ENCODE measurements at regions not wholly inside any gene's neighbourhood (a gene's known extent, or its start where the extent isn't known, plus 50 kb on each side); places are given as distances from the start of the nearest gene placed in this dataset.

GRCh38 chr15:46229263-46229662 lies 594.4 kb downstream of the SQOR start:
- TF ChIP-seq POLR2A (IDR thresholded peaks at IDR 0.05) = no peak
- TF ChIP-seq, protein P1, sequence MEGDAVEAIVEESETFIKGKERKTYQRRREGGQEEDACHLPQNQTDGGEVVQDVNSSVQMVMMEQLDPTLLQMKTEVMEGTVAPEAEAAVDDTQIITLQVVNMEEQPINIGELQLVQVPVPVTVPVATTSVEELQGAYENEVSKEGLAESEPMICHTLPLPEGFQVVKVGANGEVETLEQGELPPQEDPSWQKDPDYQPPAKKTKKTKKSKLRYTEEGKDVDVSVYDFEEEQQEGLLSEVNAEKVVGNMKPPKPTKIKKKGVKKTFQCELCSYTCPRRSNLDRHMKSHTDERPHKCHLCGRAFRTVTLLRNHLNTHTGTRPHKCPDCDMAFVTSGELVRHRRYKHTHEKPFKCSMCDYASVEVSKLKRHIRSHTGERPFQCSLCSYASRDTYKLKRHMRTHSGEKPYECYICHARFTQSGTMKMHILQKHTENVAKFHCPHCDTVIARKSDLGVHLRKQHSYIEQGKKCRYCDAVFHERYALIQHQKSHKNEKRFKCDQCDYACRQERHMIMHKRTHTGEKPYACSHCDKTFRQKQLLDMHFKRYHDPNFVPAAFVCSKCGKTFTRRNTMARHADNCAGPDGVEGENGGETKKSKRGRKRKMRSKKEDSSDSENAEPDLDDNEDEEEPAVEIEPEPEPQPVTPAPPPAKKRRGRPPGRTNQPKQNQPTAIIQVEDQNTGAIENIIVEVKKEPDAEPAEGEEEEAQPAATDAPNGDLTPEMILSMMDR (IDR thresholded peaks at IDR 0.05) = no peak

Data from body of pancreas (tissue), 4 donors.